Activated B cell treated with CpG ODN at 0.5 μM for 24 hours (primary cell): ENCODE measurements at regions not wholly inside any gene's neighbourhood (a gene's known extent, or its start where the extent isn't known, plus 50 kb on each side); places are given as distances from the start of the nearest gene placed in this dataset.

ENCODE experiments used
- ATAC-seq: fragments of 200-7000 bp; cut with Tn5 transposase; one replicate; pipeline ENCODE4 v1.10.0; 2021; ENCODE audit warnings: low read depth, mild to moderate bottlenecking, moderate library complexity
- CTCF ChIA-PET: fragments of 350-600 bp; sonication (Branson Sonifier 250); formaldehyde crosslinking; loops from one replicate; lab custom pipeline; 2021; ENCODE audit warnings: antibody characterized with exemption; lab: Charles Lee
- POLR2A ChIA-PET: fragments of 350-600 bp; sonication (Branson Sonifier 250); formaldehyde crosslinking; loops from one replicate; lab custom pipeline; 2021; ENCODE audit warnings: antibody characterized with exemption; lab: Charles Lee
- DNase-seq: peaks from one replicate; pipeline ENCODE4 v3.0.0; 2022
- H3K27ac Mint-ChIP-seq: one replicate; pipeline ENCODE4 v1.8.0; 2020; ENCODE audit warnings: mixed read lengths
- H3K27me3 Mint-ChIP-seq: one replicate; pipeline ENCODE4 v1.8.0; 2021; ENCODE audit warnings: mixed read lengths
- H3K36me3 Mint-ChIP-seq: one replicate; pipeline ENCODE4 v1.8.0; 2021; ENCODE audit warnings: low read depth, mixed read lengths
- H3K4me1 Mint-ChIP-seq: one replicate; pipeline ENCODE4 v1.8.0; 2021; ENCODE audit warnings: mixed read lengths
- H3K4me3 Mint-ChIP-seq: one replicate; pipeline ENCODE4 v1.8.0; 2020; ENCODE audit warnings: mild to moderate bottlenecking, mixed read lengths
- H3K9me3 Mint-ChIP-seq: one replicate; pipeline ENCODE4 v1.8.0; 2020; ENCODE audit warnings: mixed read lengths
- intact Hi-C: fragments of 100-400 bp; cut with micrococcal nuclease; formaldehyde crosslinking; loops from one replicate; pipeline ENCODE4 v1.15.1; 2024
- TF ChIP-seq, protein P1 (sequence below): fragments of 200-600 bp; IDR thresholded peaks from one replicate; pipeline ENCODE4 v1.8.0; 2022; ENCODE audit warnings: antibody characterized with exemption, mild to moderate bottlenecking

GRCh38 chr12:88923631-88924030, 343.4 kb upstream of the KITLG start:
- CTCF ChIA-PET, result no interaction called here
- Mint-ChIP-seq H3K27me3 (no peaks in the 10 kb centered on the region), H3K27ac (no peak overlapping the region), H3K4me3 (no peak overlapping the region), H3K36me3 (no peaks in the 10 kb centered on the region), H3K4me1 (no peaks in the 10 kb centered on the region), H3K9me3 (peaks cover 2% of the 10 kb centered on the region)
- no peak for ATAC-seq
- intact Hi-C loops, result no loop called here
- POLR2A ChIA-PET, result interaction anchor here (0.5 kb wide), 1 partner anchor 642 kb away, joined by 3 read pairs; no protein-coding TSS in a partner anchor
- no peak for DNase-seq
- TF ChIP-seq, protein P1, sequence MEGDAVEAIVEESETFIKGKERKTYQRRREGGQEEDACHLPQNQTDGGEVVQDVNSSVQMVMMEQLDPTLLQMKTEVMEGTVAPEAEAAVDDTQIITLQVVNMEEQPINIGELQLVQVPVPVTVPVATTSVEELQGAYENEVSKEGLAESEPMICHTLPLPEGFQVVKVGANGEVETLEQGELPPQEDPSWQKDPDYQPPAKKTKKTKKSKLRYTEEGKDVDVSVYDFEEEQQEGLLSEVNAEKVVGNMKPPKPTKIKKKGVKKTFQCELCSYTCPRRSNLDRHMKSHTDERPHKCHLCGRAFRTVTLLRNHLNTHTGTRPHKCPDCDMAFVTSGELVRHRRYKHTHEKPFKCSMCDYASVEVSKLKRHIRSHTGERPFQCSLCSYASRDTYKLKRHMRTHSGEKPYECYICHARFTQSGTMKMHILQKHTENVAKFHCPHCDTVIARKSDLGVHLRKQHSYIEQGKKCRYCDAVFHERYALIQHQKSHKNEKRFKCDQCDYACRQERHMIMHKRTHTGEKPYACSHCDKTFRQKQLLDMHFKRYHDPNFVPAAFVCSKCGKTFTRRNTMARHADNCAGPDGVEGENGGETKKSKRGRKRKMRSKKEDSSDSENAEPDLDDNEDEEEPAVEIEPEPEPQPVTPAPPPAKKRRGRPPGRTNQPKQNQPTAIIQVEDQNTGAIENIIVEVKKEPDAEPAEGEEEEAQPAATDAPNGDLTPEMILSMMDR, result no peak

- Mint-ChIP-seq H3K36me3 (no peaks in the 10 kb centered on the region), H3K4me1 (no peaks in the 10 kb centered on the region), H3K27me3 (no peaks in the 10 kb centered on the region), H3K4me3 (no peak overlapping the region), H3K9me3 (peaks cover 2% of the 10 kb centered on the region), H3K27ac (no peak overlapping the region)
- TF ChIP-seq, protein P1, result no peak
- ATAC-seq (no peak), DNase-seq (no peak)
- CTCF ChIA-PET, result no interaction called here
- POLR2A ChIA-PET, result interaction anchor here (0.5 kb wide), 1 partner anchor 643 kb away, joined by 3 read pairs; no protein-coding TSS in a partner anchor
- intact Hi-C loops, result no loop called here
These were observed 342.5 kb upstream of the KITLG start for GRCh38 chr12:88922816-88923215.

DNA sequence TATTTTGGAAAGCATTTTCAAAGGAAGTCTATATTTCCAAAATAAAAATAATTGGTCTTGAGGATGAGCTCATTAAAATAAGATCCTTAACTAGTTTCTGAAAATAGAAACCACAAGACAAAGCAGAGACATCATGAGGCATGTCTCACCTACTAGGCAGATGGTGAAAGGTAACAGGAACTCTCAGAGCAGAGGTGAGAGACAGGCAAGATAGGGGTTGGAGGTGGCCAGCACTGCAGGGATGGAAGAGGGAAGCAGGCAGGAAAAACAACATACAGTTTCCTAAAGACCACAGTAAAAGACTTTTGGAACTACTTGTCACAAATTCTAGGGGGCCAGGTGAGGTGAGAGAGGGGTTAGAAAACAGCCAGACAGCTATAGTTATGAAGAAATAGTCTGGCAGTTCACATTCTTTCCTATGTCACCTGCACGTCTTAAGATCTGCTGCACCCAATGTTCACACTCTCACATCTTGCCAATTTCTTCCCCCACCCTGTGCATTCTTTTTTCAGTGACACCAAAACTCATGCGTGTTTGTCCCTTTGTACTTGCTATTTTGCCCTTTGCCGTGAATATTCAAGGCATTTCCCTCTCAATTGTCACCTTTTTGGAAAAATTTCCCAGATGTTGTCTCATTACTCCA, 341.7 kb upstream of the KITLG start:
- intact Hi-C loops, result no loop called here
- ATAC-seq, result no peak
- H3K27me3 Mint-ChIP-seq, result no peaks in the 10 kb centered on the region
- no peaks in the 10 kb centered on the region for H3K36me3 Mint-ChIP-seq
- ChIA-PET POLR2A (no interaction called here), CTCF (no interaction called here)
- TF ChIP-seq, protein P1, result no peak
- DNase-seq, result no peak
- no peak overlapping the region for H3K4me3 Mint-ChIP-seq
- no peaks in the 10 kb centered on the region for H3K4me1 Mint-ChIP-seq
- H3K9me3 Mint-ChIP-seq, result peaks cover 2% of the 10 kb centered on the region
- H3K27ac Mint-ChIP-seq, result no peak overlapping the region

DNA sequence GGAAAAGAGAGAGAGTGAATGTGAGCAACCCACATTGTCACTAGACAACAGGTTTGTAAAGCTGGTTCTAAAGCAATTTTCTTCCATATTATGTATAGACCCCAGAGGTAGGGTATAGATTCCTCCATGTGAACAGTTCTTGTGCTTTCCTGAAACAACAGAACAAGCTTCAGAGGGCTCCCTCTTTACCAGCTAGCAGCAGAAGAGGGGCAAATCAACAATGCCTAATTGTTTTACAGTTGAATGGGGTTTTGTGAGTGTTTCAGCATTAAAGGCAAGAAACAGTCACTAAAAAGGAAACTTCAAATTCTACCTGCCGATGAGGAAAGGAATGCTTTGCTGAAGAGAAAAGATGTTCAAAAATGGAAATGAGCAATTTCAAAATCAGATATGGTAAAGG, 341.2 kb upstream of the KITLG start:
- ChIA-PET CTCF (no interaction called here), POLR2A (no interaction called here)
- Mint-ChIP-seq H3K36me3 (no peaks in the 10 kb centered on the region), H3K4me1 (no peaks in the 10 kb centered on the region), H3K27ac (no peak overlapping the region), H3K9me3 (peaks cover 2% of the 10 kb centered on the region), H3K4me3 (no peak overlapping the region), H3K27me3 (no peaks in the 10 kb centered on the region)
- DNase-seq (no peak), ATAC-seq (no peak)
- TF ChIP-seq, protein P1, result no peak
- intact Hi-C loops, result no loop called here

DNA sequence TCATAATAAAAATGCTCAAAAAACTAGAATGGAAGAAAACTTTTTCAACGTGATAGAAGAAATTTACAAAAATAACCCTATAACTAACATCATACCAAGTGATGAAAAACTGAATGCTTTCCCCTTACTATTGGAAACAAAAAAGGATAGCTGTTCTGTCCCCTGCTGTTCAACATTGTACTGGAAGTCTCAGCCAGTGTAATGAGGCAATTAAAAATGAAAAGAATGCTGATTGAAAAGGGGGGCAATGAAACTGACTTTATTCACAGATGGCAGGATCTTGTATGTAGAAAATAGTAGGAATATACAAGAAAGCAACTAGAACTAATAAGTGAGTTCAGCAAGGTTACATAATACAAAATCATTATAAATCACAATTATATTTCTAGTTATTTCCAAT, 337.9 kb upstream of the KITLG start:
- ChIA-PET CTCF (no interaction called here), POLR2A (no interaction called here)
- H3K27ac Mint-ChIP-seq, result no peak overlapping the region
- TF ChIP-seq, protein P1, result no peak
- no peaks in the 10 kb centered on the region for H3K4me1 Mint-ChIP-seq
- H3K36me3 Mint-ChIP-seq, result no peaks in the 10 kb centered on the region
- ATAC-seq (no peak), DNase-seq (no peak)
- no peak overlapping the region for H3K4me3 Mint-ChIP-seq
- H3K27me3 Mint-ChIP-seq, result no peaks in the 10 kb centered on the region
- H3K9me3 Mint-ChIP-seq, result peaks cover 14% of the 10 kb centered on the region
- intact Hi-C loops, result no loop called here
